Loucy (cell line): ENCODE measurements at regions not wholly inside any gene's neighbourhood (a gene's known extent, or its start where the extent isn't known, plus 50 kb on each side); places are given as distances from the start of the nearest gene placed in this dataset.

Experiments used
- H2AFZ ChIP-seq: fragments of 200-600 bp; sonication (generic); 2 replicates; pipeline ENCODE4 v1.6.0; 2016; ENCODE audit warnings: antibody characterized with exemption, mild to moderate bottlenecking, low read length, moderate library complexity
- H3F3A ChIP-seq: fragments of 200-600 bp; 2 replicates; pipeline ENCODE4 v1.6.0; 2016; ENCODE audit warnings: antibody characterized with exemption, low read depth, mild to moderate bottlenecking
- H3K27me3 ChIP-seq: fragments of 200-600 bp; sonication (generic); 2 replicates; pipeline ENCODE4 v1.6.1; 2014; ENCODE audit warnings: low read length, mild to moderate bottlenecking; ENCODE audit not compliant: insufficient read depth, poor library complexity, severe bottlenecking
- H3K36me3 ChIP-seq: fragments of 200-600 bp; sonication (generic); 2 replicates; pipeline ENCODE4 v1.6.1; 2016; ENCODE audit warnings: low read length; ENCODE audit not compliant: insufficient read depth
- H3K4me1 ChIP-seq: fragments of 200-600 bp; sonication (generic); 2 replicates; pipeline ENCODE4 v1.5.1; 2014; ENCODE audit warnings: low read length, mild to moderate bottlenecking; ENCODE audit not compliant: insufficient read depth, poor library complexity, severe bottlenecking
- H3K4me2 ChIP-seq: fragments of 200-600 bp; sonication (generic); 2 replicates; pipeline ENCODE4 v1.6.0; 2014; ENCODE audit warnings: antibody characterized with exemption, low read length, low read depth, mild to moderate bottlenecking; ENCODE audit not compliant: poor library complexity, severe bottlenecking
- H3K4me3 ChIP-seq: fragments of 200-600 bp; sonication (generic); 2 replicates; pipeline ENCODE4 v1.5.1; 2014; ENCODE audit warnings: low read length, mild to moderate bottlenecking, mixed read lengths; ENCODE audit not compliant: poor library complexity, severe bottlenecking
- H3K79me2 ChIP-seq: fragments of 200-600 bp; sonication (generic); 2 replicates; pipeline ENCODE4 v1.6.1; 2014; ENCODE audit warnings: low read length; ENCODE audit not compliant: insufficient read depth
- H3K9ac ChIP-seq: fragments of 200-600 bp; sonication (generic); 2 replicates; pipeline ENCODE4 v1.6.0; 2014; ENCODE audit warnings: mild to moderate bottlenecking, low read depth, low read length, moderate library complexity; ENCODE audit not compliant: poor library complexity, severe bottlenecking
- H3K9me2 ChIP-seq: fragments of 200-600 bp; sonication (generic); replicated peaks from 2 replicates; pipeline ENCODE4 v1.6.1; 2016; ENCODE audit warnings: low read depth, low read length, mixed read lengths
- H3K9me3 ChIP-seq: fragments of 200-600 bp; sonication (generic); 2 replicates; pipeline ENCODE4 v1.6.1; 2014; ENCODE audit warnings: mild to moderate bottlenecking, antibody characterized with exemption, low read length, low read depth; ENCODE audit not compliant: insufficient read depth
- H4K20me1 ChIP-seq: fragments of 200-600 bp; sonication (generic); 2 replicates; pipeline ENCODE4 v1.6.0; 2014; ENCODE audit warnings: antibody characterized with exemption, low read length, mild to moderate bottlenecking; ENCODE audit not compliant: insufficient read depth, poor library complexity, severe bottlenecking
- EZH2phosphoT487 ChIP-seq: fragments of 200-600 bp; IDR thresholded peaks from 2 replicates; pipeline ENCODE4 v1.6.1; 2018; ENCODE audit warnings: antibody characterized with exemption, mild to moderate bottlenecking, moderate library complexity, borderline replicate concordance
- TF ChIP-seq, protein P1 (sequence below): fragments of 200-600 bp; sonication (generic); conservative IDR thresholded peaks from 2 replicates; pipeline ENCODE4 v1.5.1; 2014; ENCODE audit warnings: mild to moderate bottlenecking, antibody characterized with exemption, low read length

DNA sequence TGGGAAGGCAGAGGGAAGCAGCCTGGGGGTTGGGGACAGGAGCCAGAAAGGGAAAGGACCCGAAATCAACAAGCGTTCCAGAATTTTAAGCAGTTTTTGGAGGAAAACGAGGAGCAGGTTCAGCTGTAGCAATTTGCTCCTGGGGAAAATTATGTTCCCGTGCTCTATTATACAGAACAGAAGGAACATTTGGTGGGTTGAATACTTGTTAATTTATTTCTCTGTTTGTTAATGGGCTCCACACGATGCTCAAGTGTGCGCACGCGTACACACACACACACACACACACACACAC lies 149.2 kb upstream of the LINGO1 start:
- H3K4me3 ChIP-seq: no peak overlapping the region
- no peaks in the 10 kb centered on the region for H3K9me3 ChIP-seq
- H3K27me3 ChIP-seq: no peaks in the 10 kb centered on the region
- H3K4me1 ChIP-seq: no peaks in the 10 kb centered on the region
- no peak for TF ChIP-seq EZH2phosphoT487
- TF ChIP-seq, protein P1, sequence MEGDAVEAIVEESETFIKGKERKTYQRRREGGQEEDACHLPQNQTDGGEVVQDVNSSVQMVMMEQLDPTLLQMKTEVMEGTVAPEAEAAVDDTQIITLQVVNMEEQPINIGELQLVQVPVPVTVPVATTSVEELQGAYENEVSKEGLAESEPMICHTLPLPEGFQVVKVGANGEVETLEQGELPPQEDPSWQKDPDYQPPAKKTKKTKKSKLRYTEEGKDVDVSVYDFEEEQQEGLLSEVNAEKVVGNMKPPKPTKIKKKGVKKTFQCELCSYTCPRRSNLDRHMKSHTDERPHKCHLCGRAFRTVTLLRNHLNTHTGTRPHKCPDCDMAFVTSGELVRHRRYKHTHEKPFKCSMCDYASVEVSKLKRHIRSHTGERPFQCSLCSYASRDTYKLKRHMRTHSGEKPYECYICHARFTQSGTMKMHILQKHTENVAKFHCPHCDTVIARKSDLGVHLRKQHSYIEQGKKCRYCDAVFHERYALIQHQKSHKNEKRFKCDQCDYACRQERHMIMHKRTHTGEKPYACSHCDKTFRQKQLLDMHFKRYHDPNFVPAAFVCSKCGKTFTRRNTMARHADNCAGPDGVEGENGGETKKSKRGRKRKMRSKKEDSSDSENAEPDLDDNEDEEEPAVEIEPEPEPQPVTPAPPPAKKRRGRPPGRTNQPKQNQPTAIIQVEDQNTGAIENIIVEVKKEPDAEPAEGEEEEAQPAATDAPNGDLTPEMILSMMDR: no peak
- no peak overlapping the region for H2AFZ ChIP-seq
- H3F3A ChIP-seq: no peaks in the 10 kb centered on the region
- H3K36me3 ChIP-seq: no peaks in the 10 kb centered on the region
- no peaks in the 10 kb centered on the region for H3K79me2 ChIP-seq
- no peaks in the 10 kb centered on the region for H3K9me2 ChIP-seq
- no peak overlapping the region for H3K4me2 ChIP-seq
- no peak overlapping the region for H3K9ac ChIP-seq
- H4K20me1 ChIP-seq: no peaks in the 10 kb centered on the region

DNA sequence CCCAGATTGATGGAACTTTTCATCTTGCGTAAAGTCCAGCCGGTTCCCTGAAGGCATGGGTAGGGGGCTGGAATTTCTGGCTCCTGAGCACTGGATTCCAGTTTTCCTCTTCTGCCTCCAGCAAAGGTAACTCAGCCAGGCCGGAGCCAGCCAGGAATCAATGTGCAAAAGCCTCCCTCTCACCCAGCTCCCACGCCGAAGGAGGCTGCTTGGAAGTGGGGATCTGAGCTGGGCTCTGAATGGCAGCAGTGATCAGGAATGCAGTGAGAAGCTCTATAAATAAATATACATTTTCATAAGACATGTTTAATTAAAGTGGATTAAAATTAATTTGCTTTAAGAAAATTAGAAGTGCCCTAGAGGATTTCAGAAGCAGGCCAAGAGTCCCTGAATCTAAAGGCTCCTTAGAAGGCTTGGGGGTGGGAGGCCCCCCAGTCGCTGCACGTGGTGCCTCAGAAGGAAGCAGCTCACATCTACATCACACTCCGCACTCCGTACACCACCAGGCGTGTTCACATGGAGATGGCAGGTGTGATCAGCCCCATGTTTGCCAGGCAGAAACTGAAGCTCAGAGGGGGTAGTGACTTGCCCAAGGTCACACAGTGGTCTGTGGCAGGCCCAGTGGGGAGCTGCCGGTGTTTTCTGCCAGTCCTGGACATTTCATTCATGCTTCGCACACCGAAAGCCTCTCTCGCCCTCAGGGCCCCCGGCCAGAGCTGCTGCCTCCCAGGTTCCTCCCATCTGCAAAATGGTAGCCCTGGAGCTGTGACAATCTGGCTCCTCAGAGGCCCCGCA lies 148.6 kb upstream of the LINGO1 start:
- no peaks in the 10 kb centered on the region for H4K20me1 ChIP-seq

DNA sequence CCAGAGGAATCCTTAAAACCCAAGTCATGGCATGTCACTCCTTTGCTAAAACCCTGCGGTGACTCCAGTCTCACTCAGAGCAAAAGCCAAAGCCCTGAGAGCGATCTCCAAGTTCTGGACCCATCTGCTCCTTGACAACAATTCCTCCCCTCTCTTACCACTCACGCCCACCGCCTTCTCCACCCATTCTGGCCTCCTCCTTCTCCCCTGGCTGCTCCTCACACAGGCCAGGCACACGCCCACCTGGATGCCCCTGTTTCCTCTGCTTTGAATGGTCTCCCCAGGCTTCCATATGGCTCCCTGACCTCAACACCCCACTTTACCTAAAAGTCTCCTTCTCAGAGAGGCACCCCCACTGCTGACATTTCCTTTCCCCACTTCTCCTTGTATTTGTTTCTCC lies 146.1 kb upstream of the LINGO1 start:
- Histone ChIP-seq H3F3A (no peaks in the 10 kb centered on the region), H3K9ac (no peak overlapping the region), H2AFZ (no peak overlapping the region), H3K27me3 (no peaks in the 10 kb centered on the region), H3K79me2 (no peaks in the 10 kb centered on the region), H3K4me2 (no peak overlapping the region), H3K36me3 (no peaks in the 10 kb centered on the region), H3K4me3 (no peak overlapping the region), H3K9me3 (no peaks in the 10 kb centered on the region), H3K4me1 (no peaks in the 10 kb centered on the region), H3K9me2 (no peaks in the 10 kb centered on the region), H4K20me1 (no peaks in the 10 kb centered on the region)
- TF ChIP-seq, protein P1: no peak
- TF ChIP-seq EZH2phosphoT487: no peak

More for the DNA sequence above, 148.6 kb upstream of the LINGO1 start:
- Histone ChIP-seq H3K4me3 (no peak overlapping the region), H3K27me3 (no peaks in the 10 kb centered on the region), H3K9ac (no peak overlapping the region), H3F3A (no peaks in the 10 kb centered on the region), H3K9me3 (no peaks in the 10 kb centered on the region), H3K79me2 (no peaks in the 10 kb centered on the region), H3K36me3 (no peaks in the 10 kb centered on the region), H2AFZ (no peak overlapping the region), H3K4me2 (no peak overlapping the region), H3K9me2 (no peaks in the 10 kb centered on the region), H3K4me1 (no peaks in the 10 kb centered on the region)
- TF ChIP-seq, protein P1: no peak
- no peak for TF ChIP-seq EZH2phosphoT487
